BLaER1 (cell line): ENCODE measurements at regions not wholly inside any gene's neighbourhood (a gene's known extent, or its start where the extent isn't known, plus 50 kb on each side); places are given as distances from the start of the nearest gene placed in this dataset.
"Not testable (repeated sequence)": the region's sequence is repeated elsewhere in the genome, so short reads cannot be mapped to it uniquely, and the experiment has no call there.

ENCODE experiments used
- H3K27ac ChIP-seq: shearing (Covaris generic); formaldehyde crosslinking; 2 replicates; pipeline ENCODE4 v1.8.1; 2022
- H3K27me3 ChIP-seq: shearing (Covaris generic); formaldehyde crosslinking; 2 replicates; pipeline ENCODE4 v1.8.1; 2022
- H3K36me3 ChIP-seq: shearing (Covaris generic); formaldehyde crosslinking; 2 replicates; pipeline ENCODE4 v1.8.1; 2022
- H3K4me1 ChIP-seq: shearing (Covaris generic); formaldehyde crosslinking; 2 replicates; pipeline ENCODE4 v1.8.1; 2022
- H3K4me2 ChIP-seq: shearing (Covaris generic); formaldehyde crosslinking; 2 replicates; pipeline ENCODE4 v1.8.1; 2022
- H3K4me3 ChIP-seq: shearing (Covaris generic); formaldehyde crosslinking; 2 replicates; pipeline ENCODE4 v1.8.1; 2022
- H3K9ac ChIP-seq: shearing (Covaris generic); formaldehyde crosslinking; 2 replicates; pipeline ENCODE4 v1.8.1; 2022
- H3K9me3 ChIP-seq: shearing (Covaris generic); formaldehyde crosslinking; 2 replicates; pipeline ENCODE4 v1.8.1; 2022
- H4K20me1 ChIP-seq: shearing (Covaris generic); formaldehyde crosslinking; 2 replicates; pipeline ENCODE4 v1.8.1; 2022
- Cebpa-rat ChIP-seq: shearing (Covaris generic); IDR thresholded peaks from 2 replicates; pipeline ENCODE4 v1.8.1; 2022

- Histone ChIP-seq H4K20me1 (no peaks in the 10 kb centered on the region), H3K27me3 (no peaks in the 10 kb centered on the region), H3K36me3 (no peaks in the 10 kb centered on the region), H3K4me3 (no peak overlapping the region), H3K4me2 (no peak overlapping the region), H3K4me1 (no peaks in the 10 kb centered on the region), H3K9ac (no peak overlapping the region), H3K9me3 (no peaks in the 10 kb centered on the region), H3K27ac (no peak overlapping the region)
- no peak for TF ChIP-seq Cebpa-rat
Observed at GRCh38 chr17:27086526-27086925, 207.4 kb upstream of the WSB1 start.

GRCh38 chr17:27087935-27088766 is 205.8 kb upstream of the WSB1 start:
- H3K27me3 ChIP-seq = no peaks in the 10 kb centered on the region
- no peak for TF ChIP-seq Cebpa-rat
- no peak overlapping the region for H3K4me3 ChIP-seq
- H3K36me3 ChIP-seq = no peaks in the 10 kb centered on the region
- H3K9ac ChIP-seq = no peak overlapping the region
- H3K4me1 ChIP-seq = no peaks in the 10 kb centered on the region
- no peaks in the 10 kb centered on the region for H3K9me3 ChIP-seq
- no peak overlapping the region for H3K4me2 ChIP-seq
- no peaks in the 10 kb centered on the region for H4K20me1 ChIP-seq
- no peak overlapping the region for H3K27ac ChIP-seq

- Histone ChIP-seq H3K27ac (no peak overlapping the region), H3K4me3 (no peak overlapping the region), H3K36me3 (no peaks in the 10 kb centered on the region), H3K27me3 (no peaks in the 10 kb centered on the region), H3K4me2 (no peak overlapping the region), H4K20me1 (no peaks in the 10 kb centered on the region), H3K4me1 (no peaks in the 10 kb centered on the region), H3K9me3 (no peaks in the 10 kb centered on the region), H3K9ac (no peak overlapping the region)
- TF ChIP-seq Cebpa-rat = no peak
Observed at GRCh38 chr17:27088767-27089078, 205.2 kb upstream of the WSB1 start.

GRCh38 chr17:27089079-27089928 is 204.6 kb upstream of the WSB1 start:
- not testable (repeated sequence) for H3K4me3 ChIP-seq, H4K20me1 ChIP-seq, H3K27me3 ChIP-seq, H3K4me2 ChIP-seq, H3K9ac ChIP-seq, H3K27ac ChIP-seq, H3K36me3 ChIP-seq, H3K4me1 ChIP-seq, H3K9me3 ChIP-seq

- Histone ChIP-seq H3K4me2 (no peak overlapping the region), H3K36me3 (no peaks in the 10 kb centered on the region), H3K4me3 (no peak overlapping the region), H3K27me3 (no peaks in the 10 kb centered on the region), H3K9ac (no peak overlapping the region), H3K9me3 (no peaks in the 10 kb centered on the region), H3K4me1 (no peaks in the 10 kb centered on the region), H4K20me1 (no peaks in the 10 kb centered on the region), H3K27ac (no peak overlapping the region)
- no peak for TF ChIP-seq Cebpa-rat
Observed at GRCh38 chr17:27089929-27090247, 204.0 kb upstream of the WSB1 start.

GRCh38 chr17:27090450-27091042 is 203.4 kb upstream of the WSB1 start:
- not testable (repeated sequence) for H3K9me3 ChIP-seq, H3K9ac ChIP-seq, H3K27me3 ChIP-seq, H3K27ac ChIP-seq, H3K4me2 ChIP-seq, H3K4me3 ChIP-seq, H3K36me3 ChIP-seq, H4K20me1 ChIP-seq, H3K4me1 ChIP-seq

GRCh38 chr17:27091043-27091497 is 202.8 kb upstream of the WSB1 start:
- Histone ChIP-seq H4K20me1 (no peaks in the 10 kb centered on the region), H3K4me2 (no peak overlapping the region), H3K27me3 (no peaks in the 10 kb centered on the region), H3K9ac (no peak overlapping the region), H3K36me3 (no peaks in the 10 kb centered on the region), H3K4me1 (no peaks in the 10 kb centered on the region), H3K9me3 (no peaks in the 10 kb centered on the region), H3K4me3 (no peak overlapping the region), H3K27ac (no peak overlapping the region)
- TF ChIP-seq Cebpa-rat = no peak

GRCh38 chr17:27094179-27094578 is 199.7 kb upstream of the WSB1 start:
- not testable (repeated sequence) for H3K9me3 ChIP-seq, H3K27me3 ChIP-seq, H3K27ac ChIP-seq, H3K4me2 ChIP-seq, H3K4me1 ChIP-seq, H3K4me3 ChIP-seq, H4K20me1 ChIP-seq, H3K36me3 ChIP-seq, H3K9ac ChIP-seq

GRCh38 chr17:27095821-27096220 is 198.1 kb upstream of the WSB1 start:
- not testable (repeated sequence) for H3K27me3 ChIP-seq, H3K9me3 ChIP-seq, H3K27ac ChIP-seq, H3K9ac ChIP-seq, H3K4me1 ChIP-seq, H3K36me3 ChIP-seq, H3K4me3 ChIP-seq, H3K4me2 ChIP-seq, H4K20me1 ChIP-seq

GRCh38 chr17:27099266-27099665 is 194.6 kb upstream of the WSB1 start:
- not testable (repeated sequence) for H3K4me3 ChIP-seq, H3K36me3 ChIP-seq, H3K9me3 ChIP-seq, H3K4me2 ChIP-seq, H4K20me1 ChIP-seq, H3K27ac ChIP-seq, H3K4me1 ChIP-seq, H3K27me3 ChIP-seq, H3K9ac ChIP-seq

- H3K27me3 ChIP-seq, H3K9ac ChIP-seq, H3K4me3 ChIP-seq, H4K20me1 ChIP-seq, H3K9me3 ChIP-seq, H3K4me2 ChIP-seq, H3K4me1 ChIP-seq, H3K27ac ChIP-seq, H3K36me3 ChIP-seq: not testable (repeated sequence)
Observed at GRCh38 chr17:27104605-27105221, 189.2 kb upstream of the WSB1 start.
